IPS DF 4.7 (cell line): ENCODE measurements at regions not wholly inside any gene's neighbourhood (a gene's known extent, or its start where the extent isn't known, plus 50 kb on each side); places are given as distances from the start of the nearest gene placed in this dataset.

Source experiments
- DNase-seq: peaks from one replicate; pipeline ENCODE4 v3.0.0-alpha.2; 2013; ENCODE audit warnings: low spot score; ENCODE audit errors: extremely low read depth

DNA sequence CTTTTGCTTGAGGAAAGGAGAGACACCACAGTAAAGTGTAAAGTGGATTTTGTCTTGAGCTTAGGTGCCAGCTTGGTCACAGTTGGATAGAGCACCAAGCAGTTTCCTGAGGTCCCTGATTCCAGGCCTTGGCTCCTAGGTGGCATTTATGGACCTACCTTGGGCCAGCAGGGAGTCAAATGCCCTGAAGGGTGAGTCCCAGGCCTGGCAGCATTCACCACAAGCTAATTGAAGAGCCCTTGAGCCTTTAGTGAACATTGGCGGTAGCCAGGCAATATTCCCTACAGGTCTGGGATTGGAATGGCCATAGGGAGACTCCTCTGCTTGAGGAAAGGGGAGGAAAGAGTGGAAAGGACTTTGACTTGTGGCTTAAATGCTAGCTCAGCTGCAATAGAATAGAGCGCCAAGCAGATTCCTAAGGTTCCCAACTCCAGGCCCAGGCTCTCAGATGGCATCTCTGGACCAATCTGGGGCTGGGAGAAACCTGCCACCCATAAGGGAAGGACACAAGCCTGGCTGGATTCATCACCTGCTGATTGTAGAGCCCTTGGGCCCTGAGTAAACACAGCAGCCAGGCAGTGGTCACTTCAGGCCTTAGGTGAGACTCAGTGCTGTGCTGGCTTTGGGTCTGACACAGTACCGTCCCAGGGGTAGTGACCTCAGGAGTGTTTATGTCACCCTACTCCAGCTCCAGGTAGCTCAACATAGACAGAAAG lies 137.5 kb upstream of the OTOS start:
- DNase-seq = no peak

DNA sequence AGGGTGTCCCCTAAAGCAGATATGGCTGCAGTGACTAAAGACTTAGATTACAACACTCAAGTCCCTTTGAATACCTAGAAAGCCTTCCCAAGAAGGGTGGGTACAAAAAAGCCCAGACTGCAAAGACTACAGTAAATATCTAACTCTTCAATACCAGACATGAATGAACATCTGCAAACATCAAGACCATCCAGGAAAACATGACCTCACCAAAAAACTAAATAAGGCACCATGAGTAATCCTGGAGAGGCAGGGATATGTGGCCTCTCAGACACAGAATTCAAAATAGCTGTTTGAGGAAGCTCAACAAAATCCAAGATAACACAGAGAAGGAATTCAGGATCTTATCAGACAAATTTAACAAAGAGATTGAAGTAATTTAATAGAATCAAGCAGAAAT lies 138.2 kb upstream of the OTOS start:
- DNase-seq = no peak

DNA sequence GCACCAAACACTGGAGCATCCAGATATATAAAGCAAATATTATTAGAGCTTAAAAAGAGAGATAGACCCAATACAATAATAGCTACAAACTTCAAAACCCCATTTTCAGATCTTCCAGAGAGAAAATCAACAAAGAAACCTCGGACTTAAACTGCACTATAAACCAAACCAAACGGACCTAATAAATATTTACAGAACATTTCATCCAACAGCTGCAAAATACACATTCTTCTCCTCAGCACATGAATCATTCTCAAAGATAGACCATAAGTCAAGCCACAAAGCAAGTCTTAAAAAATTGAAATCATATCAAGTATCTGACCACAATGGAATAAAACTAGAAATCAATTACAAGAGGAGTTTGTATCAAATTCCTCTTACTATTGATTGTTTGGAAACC lies 140.2 kb upstream of the OTOS start:
- DNase-seq = no peak

- no peak for DNase-seq
Observed at GRCh38 chr2:240284503-240285259, 144.2 kb upstream of the OTOS start.

DNA sequence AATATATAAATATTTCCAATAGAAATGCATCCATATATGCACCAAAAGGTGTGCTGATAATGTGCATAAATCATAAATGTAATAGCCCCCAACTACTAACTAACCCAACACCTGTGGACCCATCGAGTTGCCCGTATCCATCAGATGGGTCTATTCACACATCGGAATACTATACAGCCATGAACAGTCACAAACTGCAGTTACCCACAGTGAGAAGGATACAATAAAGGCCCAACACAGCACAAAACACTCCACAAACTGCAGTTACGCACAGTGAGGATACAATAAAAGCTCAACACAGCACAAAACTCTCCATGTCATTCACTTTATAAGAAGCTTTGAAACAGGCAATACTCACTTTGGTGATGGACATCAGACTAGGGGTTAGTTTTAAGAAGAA lies 145.3 kb upstream of the OTOS start:
- no peak for DNase-seq

GRCh38 chr2:240286596-240286995 lies 146.1 kb upstream of the OTOS start:
- DNase-seq = no peak

DNA sequence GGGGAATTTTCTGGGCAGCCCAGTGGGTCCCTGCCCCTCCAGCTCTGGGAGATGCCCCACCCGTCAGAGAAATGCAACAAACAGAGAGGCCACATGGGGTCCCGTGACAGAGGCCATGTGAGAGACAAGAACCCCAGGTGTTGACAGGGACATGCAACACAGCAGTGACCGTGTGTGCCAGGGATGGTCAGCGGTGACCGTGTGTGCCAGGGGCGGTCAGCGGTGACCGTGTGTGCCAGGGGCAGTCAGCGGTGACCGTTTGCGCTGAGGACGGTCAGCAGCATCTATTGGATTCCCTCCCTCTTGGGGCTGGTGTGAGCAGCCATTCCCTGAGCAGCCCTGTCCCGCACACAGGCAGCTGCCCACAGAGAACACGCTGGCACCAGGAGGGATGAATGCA lies 146.6 kb upstream of the OTOS start:
- no peak for DNase-seq

DNA sequence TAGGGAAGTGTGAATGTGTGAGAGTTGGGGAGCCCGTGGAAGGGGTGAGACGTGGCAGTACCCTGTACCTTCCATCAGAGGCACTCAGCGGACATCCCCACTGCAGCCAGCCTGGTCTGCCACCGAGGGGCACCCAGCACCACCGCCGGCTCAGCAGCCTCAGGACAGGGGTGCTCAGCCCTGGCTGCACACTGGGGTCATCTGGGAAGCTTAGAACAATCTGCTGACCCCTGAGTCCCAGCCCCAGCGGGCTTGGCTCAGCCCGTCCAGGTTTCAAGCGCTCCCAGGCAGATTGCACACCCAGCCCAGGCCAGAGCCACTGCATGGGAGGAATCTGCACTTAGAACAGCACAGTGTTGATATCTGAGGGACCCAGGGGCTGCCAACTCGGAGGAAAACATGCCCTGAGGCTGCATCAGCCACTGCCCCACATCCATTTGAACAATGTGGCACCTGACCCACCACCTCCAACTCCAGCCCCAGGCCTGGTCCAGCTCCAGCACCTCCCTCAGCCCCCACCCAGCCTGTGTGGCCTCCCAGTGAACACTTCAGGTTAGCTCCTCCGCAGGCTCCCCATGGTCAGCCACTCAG lies 147.1 kb upstream of the OTOS start:
- no peak for DNase-seq

DNA sequence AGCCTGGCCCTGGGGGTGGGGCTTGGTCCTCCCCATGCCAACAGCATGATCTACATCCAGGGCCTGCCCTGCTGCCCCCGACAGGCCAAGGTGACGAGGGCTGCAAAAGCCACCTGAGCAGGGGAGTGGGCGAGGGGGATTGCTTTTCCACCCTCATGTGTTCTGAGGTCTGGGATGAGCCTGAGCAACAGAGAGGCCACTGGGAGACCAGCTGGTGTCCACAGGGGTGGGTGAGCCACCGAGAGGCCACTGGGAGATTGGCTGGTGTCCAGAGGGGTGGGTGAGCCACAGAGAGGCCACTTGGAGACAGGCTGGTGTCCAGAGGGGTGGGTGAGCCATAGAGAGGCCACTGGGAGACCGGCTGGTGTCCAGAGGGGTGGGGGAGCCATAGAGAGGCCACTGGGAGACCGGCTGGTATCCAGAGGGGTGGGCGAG lies 147.4 kb upstream of the GPC1 start:
- DNase-seq = no peak

DNA sequence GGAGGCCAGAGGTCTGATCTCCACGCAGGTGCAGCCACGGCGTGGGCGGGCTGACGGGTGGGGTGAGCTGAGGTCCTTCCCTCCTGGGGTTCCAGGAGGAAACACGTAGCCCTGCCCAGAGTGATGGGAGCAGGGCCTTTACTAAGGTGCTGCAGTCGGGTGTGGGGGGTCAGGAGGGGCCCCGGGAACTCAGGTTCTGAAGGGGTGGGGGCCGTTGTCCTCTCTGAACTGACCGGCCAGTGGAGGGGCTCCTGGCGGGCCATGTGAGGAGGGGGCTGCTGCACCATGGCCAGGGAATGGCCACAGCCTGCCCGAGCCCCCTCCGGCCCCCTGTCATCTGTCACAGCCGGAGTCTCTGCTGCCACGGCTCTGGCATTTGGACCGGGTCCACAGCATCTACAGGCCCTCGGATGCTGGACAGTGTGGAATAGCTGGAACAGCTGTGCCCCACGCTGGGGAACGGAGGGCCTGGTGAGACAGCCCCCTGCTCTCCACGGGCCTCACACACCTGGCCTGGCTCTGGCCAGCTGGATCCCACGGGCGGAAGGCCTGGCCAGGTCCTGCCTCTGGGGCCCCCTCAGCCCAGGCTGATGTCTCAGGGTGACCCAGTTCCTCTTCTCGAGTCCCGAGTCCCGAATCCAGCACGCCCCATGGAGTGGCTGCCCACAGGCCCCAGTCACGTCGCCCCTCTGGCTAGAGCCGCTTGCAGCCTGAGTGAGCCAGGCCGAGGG lies 145.6 kb upstream of the GPC1 start:
- no peak for DNase-seq

DNA sequence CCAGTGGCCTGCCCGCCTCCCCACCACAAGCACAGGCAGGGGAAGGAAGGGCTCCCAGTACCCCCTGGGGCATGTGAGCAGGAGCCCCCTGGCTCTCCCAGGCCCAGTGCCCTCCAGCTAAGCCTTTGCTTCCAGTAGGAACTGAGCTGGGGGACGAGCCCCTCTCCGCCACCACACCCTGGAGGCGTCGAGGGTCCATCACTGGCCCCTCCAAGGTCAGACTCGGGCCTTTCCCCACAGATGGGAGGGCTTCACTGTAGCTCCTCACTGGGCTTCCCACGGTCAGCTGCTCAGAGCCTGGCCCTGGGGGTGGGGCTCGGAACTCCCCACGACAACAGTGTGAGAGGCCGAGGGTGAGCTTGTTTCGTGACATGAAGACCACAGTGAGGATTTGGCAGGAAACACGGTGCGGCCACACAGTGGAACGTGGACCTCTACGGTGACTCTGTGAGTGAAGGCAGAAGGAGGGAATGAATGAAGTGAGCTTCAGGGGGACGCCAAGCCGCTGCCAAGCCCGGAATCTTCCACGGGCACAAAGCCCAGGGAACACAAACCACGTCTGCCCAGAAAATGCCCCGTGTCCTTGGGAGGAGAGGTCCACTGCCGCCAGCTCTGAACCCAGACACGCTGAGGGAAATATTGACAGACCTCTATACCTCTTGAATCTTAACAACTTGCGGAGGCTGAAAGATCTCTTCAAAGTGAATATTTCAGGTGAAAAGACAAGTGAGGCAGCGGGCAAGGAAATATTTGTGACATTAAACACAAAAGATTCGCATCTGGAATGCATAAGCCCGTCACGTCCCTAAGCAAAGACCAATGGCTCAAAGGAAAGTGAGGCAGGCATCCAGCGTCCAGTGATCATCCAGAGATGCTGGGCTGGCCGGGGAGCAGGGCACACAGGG lies 144.8 kb upstream of the GPC1 start:
- no peak for DNase-seq

DNA sequence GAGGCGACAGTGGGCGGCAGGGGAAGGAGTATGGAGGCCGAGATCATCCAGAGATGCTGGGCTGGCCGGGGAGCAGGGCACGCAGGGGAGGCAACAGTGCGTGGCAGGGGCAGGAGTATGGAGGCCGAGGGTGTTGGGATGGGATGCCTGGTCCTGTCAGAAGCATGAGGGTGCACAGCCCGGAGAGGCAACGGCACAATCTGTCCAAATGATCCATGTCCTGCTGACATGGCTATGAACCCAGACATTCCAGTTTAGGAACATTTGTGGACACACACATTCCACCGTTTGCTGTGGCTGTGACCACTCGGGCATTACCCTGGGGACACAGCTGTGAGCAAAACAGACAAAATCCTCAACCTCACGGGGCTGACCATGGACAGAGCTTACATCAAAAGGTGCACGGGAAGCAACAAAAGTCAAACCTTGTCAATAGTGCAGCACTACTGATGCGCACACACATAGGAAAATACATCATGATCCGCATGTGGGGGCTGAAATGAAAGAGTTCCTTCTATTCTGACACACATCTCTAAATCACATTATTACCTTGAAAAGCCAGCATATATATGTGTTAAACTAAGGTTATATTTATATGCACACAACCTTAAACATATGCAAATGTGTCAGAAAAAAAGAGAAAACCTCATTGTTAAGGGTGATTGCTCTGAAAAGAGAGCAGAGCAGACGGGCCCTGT lies 144.0 kb upstream of the GPC1 start:
- no peak for DNase-seq

- DNase-seq = no peak
Observed at GRCh38 chr2:240292035-240292574, 143.4 kb upstream of the GPC1 start.

GRCh38 chr2:240292619-240293525 lies 142.6 kb upstream of the GPC1 start:
- DNase-seq = no peak

- DNase-seq = no peak
Observed at GRCh38 chr2:240293557-240294461, 141.7 kb upstream of the GPC1 start.

GRCh38 chr2:240294514-240294913 lies 140.9 kb upstream of the GPC1 start:
- DNase-seq = no peak

DNA sequence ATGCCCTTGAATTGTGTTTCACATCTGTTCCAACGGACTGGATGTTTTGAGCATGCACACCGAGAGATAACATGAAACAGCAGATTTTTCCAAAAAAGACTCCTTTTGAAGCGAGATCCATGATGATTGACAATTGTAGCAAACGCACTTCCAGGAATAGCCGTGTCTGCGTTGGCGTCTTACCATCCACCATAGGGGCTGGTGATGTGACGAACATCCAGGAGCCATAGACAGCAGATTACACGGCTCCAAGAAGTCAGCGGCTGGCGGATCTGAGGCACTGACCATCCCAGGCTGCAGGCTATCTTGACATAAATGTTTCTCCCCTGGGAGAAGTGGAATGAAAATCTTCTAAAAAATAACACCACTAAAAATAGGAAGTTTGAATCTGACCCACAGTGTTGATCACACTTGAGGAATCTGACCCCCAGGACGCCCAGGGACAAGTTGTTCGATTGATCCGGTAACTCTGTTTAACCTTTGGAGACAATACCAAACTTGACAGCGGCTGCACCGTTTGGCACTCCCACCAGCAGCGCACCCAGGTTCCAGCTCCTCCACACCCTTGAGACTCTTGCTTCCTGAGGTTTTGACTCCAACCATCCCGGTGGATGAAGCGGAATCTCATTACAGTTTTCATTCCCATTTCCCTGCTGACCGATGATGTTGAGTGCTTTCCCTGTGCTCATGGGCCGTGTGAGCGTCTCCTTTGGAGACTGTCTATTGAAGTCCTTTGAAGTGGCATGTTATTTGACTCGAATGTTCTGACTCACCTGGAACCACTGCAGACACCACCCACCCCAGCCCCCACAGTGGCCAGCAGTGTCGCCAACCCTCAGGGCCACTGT lies 140.0 kb upstream of the GPC1 start:
- DNase-seq = no peak
